RWPE2 (cell line): ENCODE measurements at regions not wholly inside any gene's neighbourhood (a gene's known extent, or its start where the extent isn't known, plus 50 kb on each side); places are given as distances from the start of the nearest gene placed in this dataset.

Experiments used
- ATAC-seq: fragments of 200-7000 bp; cut with Tn5 transposase; 3 replicates; pipeline ENCODE4 v1.9.1; 2021; ENCODE audit warnings: low read depth
- DNase-seq: peaks from one replicate; pipeline ENCODE4 v3.0.0-alpha.2; 2020; ENCODE audit warnings: low spot score
- H3K27ac ChIP-seq: fragments of 450-650 bp; 2 replicates; pipeline ENCODE4 v1.5.1; 2017; ENCODE audit warnings: mild to moderate bottlenecking; ENCODE audit not compliant: poor library complexity, severe bottlenecking
- H3K27me3 ChIP-seq: fragments of 250-450 bp; sonication (Bioruptor Pico); 2 replicates; pipeline ENCODE4 v1.5.1; 2021; ENCODE audit warnings: mild to moderate bottlenecking, moderate library complexity; ENCODE audit not compliant: insufficient read depth, poor library complexity, severe bottlenecking
- H3K36me3 ChIP-seq: fragments of 250-450 bp; sonication (Bioruptor Pico); 2 replicates; pipeline ENCODE4 v1.5.1; 2020; ENCODE audit warnings: low read depth, mild to moderate bottlenecking, moderate library complexity
- H3K4me1 ChIP-seq: fragments of 250-450 bp; sonication (Bioruptor Pico); 2 replicates; pipeline ENCODE4 v1.5.1; 2021; ENCODE audit warnings: mild to moderate bottlenecking, moderate library complexity; ENCODE audit not compliant: insufficient read depth, poor library complexity, severe bottlenecking
- H3K4me3 ChIP-seq: fragments of 250-450 bp; sonication (Bioruptor Pico); 2 replicates; pipeline ENCODE4 v1.5.1; 2021; ENCODE audit warnings: mild to moderate bottlenecking, moderate library complexity; ENCODE audit not compliant: severe bottlenecking
- H3K9me3 ChIP-seq: fragments of 250-450 bp; sonication (Bioruptor Pico); 2 replicates; pipeline ENCODE4 v1.5.1; 2021; ENCODE audit warnings: mild to moderate bottlenecking, moderate library complexity; ENCODE audit not compliant: severe bottlenecking
- TF ChIP-seq, protein P1 (sequence below): fragments of 450-650 bp; IDR thresholded peaks from one replicate; pipeline ENCODE4 v1.5.1; 2017; ENCODE audit warnings: mild to moderate bottlenecking, moderate library complexity; ENCODE audit not compliant: poor library complexity, severe bottlenecking

- Histone ChIP-seq H3K27ac (no peak overlapping the region), H3K9me3 (no peaks in the 10 kb centered on the region), H3K4me1 (no peaks in the 10 kb centered on the region), H3K4me3 (no peak overlapping the region), H3K36me3 (no peaks in the 10 kb centered on the region), H3K27me3 (no peaks in the 10 kb centered on the region)
- no peak for ATAC-seq
- DNase-seq = no peak
- TF ChIP-seq, protein P1, sequence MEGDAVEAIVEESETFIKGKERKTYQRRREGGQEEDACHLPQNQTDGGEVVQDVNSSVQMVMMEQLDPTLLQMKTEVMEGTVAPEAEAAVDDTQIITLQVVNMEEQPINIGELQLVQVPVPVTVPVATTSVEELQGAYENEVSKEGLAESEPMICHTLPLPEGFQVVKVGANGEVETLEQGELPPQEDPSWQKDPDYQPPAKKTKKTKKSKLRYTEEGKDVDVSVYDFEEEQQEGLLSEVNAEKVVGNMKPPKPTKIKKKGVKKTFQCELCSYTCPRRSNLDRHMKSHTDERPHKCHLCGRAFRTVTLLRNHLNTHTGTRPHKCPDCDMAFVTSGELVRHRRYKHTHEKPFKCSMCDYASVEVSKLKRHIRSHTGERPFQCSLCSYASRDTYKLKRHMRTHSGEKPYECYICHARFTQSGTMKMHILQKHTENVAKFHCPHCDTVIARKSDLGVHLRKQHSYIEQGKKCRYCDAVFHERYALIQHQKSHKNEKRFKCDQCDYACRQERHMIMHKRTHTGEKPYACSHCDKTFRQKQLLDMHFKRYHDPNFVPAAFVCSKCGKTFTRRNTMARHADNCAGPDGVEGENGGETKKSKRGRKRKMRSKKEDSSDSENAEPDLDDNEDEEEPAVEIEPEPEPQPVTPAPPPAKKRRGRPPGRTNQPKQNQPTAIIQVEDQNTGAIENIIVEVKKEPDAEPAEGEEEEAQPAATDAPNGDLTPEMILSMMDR = no peak
Observed at GRCh38 chr5:116738615-116739261, 164.1 kb upstream of the SEMA6A start.

- Histone ChIP-seq H3K27me3 (no peaks in the 10 kb centered on the region), H3K27ac (no peak overlapping the region), H3K4me3 (no peak overlapping the region), H3K4me1 (no peaks in the 10 kb centered on the region), H3K9me3 (no peaks in the 10 kb centered on the region), H3K36me3 (no peaks in the 10 kb centered on the region)
- TF ChIP-seq, protein P1 = no peak
- no peak for DNase-seq
- ATAC-seq = no peak
Observed at GRCh38 chr5:116738239-116738614, 163.6 kb upstream of the SEMA6A start.

GRCh38 chr5:116736671-116737070 is 162.0 kb upstream of the SEMA6A start:
- no peak overlapping the region for H3K27ac ChIP-seq
- TF ChIP-seq, protein P1 = no peak

GRCh38 chr5:116733991-116734975 is 159.7 kb upstream of the SEMA6A start:
- no peaks in the 10 kb centered on the region for H3K27me3 ChIP-seq
- no peaks in the 10 kb centered on the region for H3K9me3 ChIP-seq
- ATAC-seq (no peak), DNase-seq (no peak)
- no peaks in the 10 kb centered on the region for H3K36me3 ChIP-seq
- H3K27ac ChIP-seq = no peak overlapping the region
- no peaks in the 10 kb centered on the region for H3K4me1 ChIP-seq
- TF ChIP-seq, protein P1 = no peak
- no peak overlapping the region for H3K4me3 ChIP-seq

More at GRCh38 chr5:116736671-116737070, 162.0 kb upstream of the SEMA6A start:
- Histone ChIP-seq H3K27me3 (no peaks in the 10 kb centered on the region), H3K9me3 (no peaks in the 10 kb centered on the region), H3K4me1 (no peaks in the 10 kb centered on the region), H3K36me3 (no peaks in the 10 kb centered on the region), H3K4me3 (no peak overlapping the region)
- ATAC-seq (no peak), DNase-seq (no peak)
